ENCODE measurements at regions not wholly inside any gene's neighbourhood (a gene's known extent, or its start where the extent isn't known, plus 50 kb on each side); places are given as distances from the start of the nearest gene placed in this dataset.
"Not testable (repeated sequence)": the region's sequence is repeated elsewhere in the genome, so short reads cannot be mapped to it uniquely, and the experiment has no call there.

- DNase-seq, result no peak
Measured at GRCh38 chr16:13338044-13338443, 436.6 kb downstream of the SHISA9 start.

- no peak for DNase-seq
Measured at GRCh38 chr16:13342675-13343074, 441.3 kb downstream of the SHISA9 start.

GRCh38 chr16:13344001-13344400 is 442.6 kb downstream of the SHISA9 start:
- no peak for DNase-seq

- DNase-seq, result no peak
Measured at GRCh38 chr16:13348416-13348815, 447.0 kb downstream of the SHISA9 start.

GRCh38 chr16:13350000-13350399 is 448.6 kb downstream of the SHISA9 start:
- no peak for DNase-seq

- no peak for DNase-seq
Measured at GRCh38 chr16:13351181-13351580, 449.8 kb downstream of the SHISA9 start.

GRCh38 chr16:13351601-13352217 is 450.3 kb downstream of the SHISA9 start:
- no peak for DNase-seq

- DNase-seq, result not testable (repeated sequence)
Measured at GRCh38 chr16:13352796-13353195, 451.4 kb downstream of the SHISA9 start.

- DNase-seq, result not testable (repeated sequence)
Measured at GRCh38 chr16:13357842-13358241, 456.4 kb downstream of the SHISA9 start.

- DNase-seq, result no peak
Measured at GRCh38 chr16:13359835-13360234, 458.4 kb downstream of the SHISA9 start.

GRCh38 chr16:13372421-13372820 is 471.0 kb downstream of the SHISA9 start:
- DNase-seq, result no peak

- DNase-seq, result no peak
Measured at GRCh38 chr16:13376174-13376573, 474.8 kb downstream of the SHISA9 start.

- no peak for DNase-seq
Measured at GRCh38 chr16:13377143-13377542, 475.7 kb downstream of the SHISA9 start.

GRCh38 chr16:13378151-13378550 is 476.8 kb downstream of the SHISA9 start:
- DNase-seq, result no peak

GRCh38 chr16:13379266-13379665 is 477.9 kb downstream of the SHISA9 start:
- no peak for DNase-seq

- DNase-seq, result not testable (repeated sequence)
Measured at GRCh38 chr16:13385156-13386040, 484.0 kb downstream of the SHISA9 start.

GRCh38 chr16:13390093-13390985 is 488.9 kb downstream of the SHISA9 start:
- no peak for DNase-seq

- no peak for DNase-seq
Measured at GRCh38 chr16:13390986-13391305, 489.5 kb downstream of the SHISA9 start.

- DNase-seq, result no peak
Measured at GRCh38 chr16:13391337-13391736, 489.9 kb downstream of the SHISA9 start.

- no peak for DNase-seq
Measured at GRCh38 chr16:13392341-13392740, 490.9 kb downstream of the SHISA9 start.

- DNase-seq, result no peak
Measured at GRCh38 chr16:13393816-13394215, 492.4 kb downstream of the SHISA9 start.

- no peak for DNase-seq
Measured at GRCh38 chr16:13394488-13394887, 493.1 kb downstream of the SHISA9 start.

- no peak for DNase-seq
Measured at GRCh38 chr16:13397126-13397525, 495.7 kb downstream of the SHISA9 start.

GRCh38 chr16:13401641-13402040 is 500.2 kb downstream of the SHISA9 start:
- DNase-seq, result no peak

All from DMS 273 treated with DMSO at 0.1 percent for 48 hours (cell line).